GM21515 (cell line): ENCODE measurements at regions not wholly inside any gene's neighbourhood (a gene's known extent, or its start where the extent isn't known, plus 50 kb on each side); places are given as distances from the start of the nearest gene placed in this dataset.
"Not testable (repeated sequence)": the region's sequence is repeated elsewhere in the genome, so short reads cannot be mapped to it uniquely, and the experiment has no call there.

Experiments used
- ATAC-seq: cut with Tn5 transposase; IDR thresholded peaks from one replicate; pipeline ENCODE4 v1.9.1; 2021; ENCODE audit not compliant: unreplicated experiment

GRCh38 chr3:17846466-17846865 lies 104.0 kb upstream of the TBC1D5 start:
- ATAC-seq, result no peak

GRCh38 chr3:17845026-17845812 lies 102.8 kb upstream of the TBC1D5 start:
- no peak for ATAC-seq

- ATAC-seq, result no peak
These were observed 101.8 kb upstream of the TBC1D5 start for GRCh38 chr3:17844236-17844635.

GRCh38 chr3:17841190-17841828 lies 98.9 kb upstream of the TBC1D5 start:
- ATAC-seq, result peak; percentile 94

GRCh38 chr3:17840651-17841050 lies 98.2 kb upstream of the TBC1D5 start:
- ATAC-seq, result no peak

- no peak for ATAC-seq
These were observed 97.7 kb upstream of the TBC1D5 start for GRCh38 chr3:17840126-17840525.

- ATAC-seq, result no peak
These were observed 94.5 kb upstream of the TBC1D5 start for GRCh38 chr3:17836919-17837318.

- ATAC-seq, result no peak
These were observed 93.7 kb upstream of the TBC1D5 start for GRCh38 chr3:17836092-17836491.

GRCh38 chr3:17833786-17834559 lies 91.5 kb upstream of the TBC1D5 start:
- ATAC-seq, result no peak

GRCh38 chr3:17832016-17832415 lies 89.6 kb upstream of the TBC1D5 start:
- no peak for ATAC-seq

GRCh38 chr3:17831366-17831765 lies 88.9 kb upstream of the TBC1D5 start:
- ATAC-seq, result no peak

GRCh38 chr3:17830788-17831187 lies 88.4 kb upstream of the TBC1D5 start:
- no peak for ATAC-seq

- ATAC-seq, result no peak
These were observed 86.0 kb upstream of the TBC1D5 start for GRCh38 chr3:17828388-17828787.

- ATAC-seq, result no peak
These were observed 82.9 kb upstream of the TBC1D5 start for GRCh38 chr3:17825298-17825697.

- ATAC-seq, result no peak
These were observed 81.4 kb upstream of the TBC1D5 start for GRCh38 chr3:17823816-17824215.

- ATAC-seq, result no peak
These were observed 80.6 kb upstream of the TBC1D5 start for GRCh38 chr3:17823036-17823435.

GRCh38 chr3:17820704-17821103 lies 78.3 kb upstream of the TBC1D5 start:
- ATAC-seq, result no peak

- ATAC-seq, result no peak
These were observed 77.8 kb upstream of the TBC1D5 start for GRCh38 chr3:17820275-17820674.

- not testable (repeated sequence) for ATAC-seq
These were observed 75.5 kb upstream of the TBC1D5 start for GRCh38 chr3:17817973-17818372.

GRCh38 chr3:17817545-17817944 lies 75.1 kb upstream of the TBC1D5 start:
- ATAC-seq, result no peak

GRCh38 chr3:17816839-17817238 lies 74.4 kb upstream of the TBC1D5 start:
- not testable (repeated sequence) for ATAC-seq

- not testable (repeated sequence) for ATAC-seq
These were observed 69.9 kb upstream of the TBC1D5 start for GRCh38 chr3:17812328-17812727.
